GM21717 (cell line): ENCODE measurements at regions not wholly inside any gene's neighbourhood (a gene's known extent, or its start where the extent isn't known, plus 50 kb on each side); places are given as distances from the start of the nearest gene placed in this dataset.

Experiments used
- ATAC-seq: cut with Tn5 transposase; IDR thresholded peaks from one replicate; pipeline ENCODE4 v1.9.1; 2021; ENCODE audit warnings: mild to moderate bottlenecking, moderate library complexity; ENCODE audit not compliant: unreplicated experiment

DNA sequence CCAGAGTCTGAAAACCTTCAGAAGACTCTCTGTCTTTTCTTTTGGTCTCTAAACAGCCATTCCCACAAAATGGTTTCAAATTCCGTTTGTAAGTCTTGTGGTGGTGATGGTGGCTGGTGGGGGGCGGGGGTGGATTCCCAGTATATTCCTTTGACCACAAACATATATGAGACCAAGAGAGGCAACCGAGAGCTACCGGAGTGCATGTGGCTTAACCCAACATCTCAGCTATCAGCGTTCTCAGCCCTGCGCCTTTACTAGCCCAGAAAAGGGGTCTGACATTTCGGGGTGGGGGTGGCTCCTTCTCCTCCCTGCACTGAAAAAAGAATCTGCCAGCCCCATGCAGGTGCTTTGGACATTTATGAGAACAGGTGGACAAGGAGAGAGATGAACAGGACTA is 621.1 kb downstream of the ACTR3B start:
- no peak for ATAC-seq

DNA sequence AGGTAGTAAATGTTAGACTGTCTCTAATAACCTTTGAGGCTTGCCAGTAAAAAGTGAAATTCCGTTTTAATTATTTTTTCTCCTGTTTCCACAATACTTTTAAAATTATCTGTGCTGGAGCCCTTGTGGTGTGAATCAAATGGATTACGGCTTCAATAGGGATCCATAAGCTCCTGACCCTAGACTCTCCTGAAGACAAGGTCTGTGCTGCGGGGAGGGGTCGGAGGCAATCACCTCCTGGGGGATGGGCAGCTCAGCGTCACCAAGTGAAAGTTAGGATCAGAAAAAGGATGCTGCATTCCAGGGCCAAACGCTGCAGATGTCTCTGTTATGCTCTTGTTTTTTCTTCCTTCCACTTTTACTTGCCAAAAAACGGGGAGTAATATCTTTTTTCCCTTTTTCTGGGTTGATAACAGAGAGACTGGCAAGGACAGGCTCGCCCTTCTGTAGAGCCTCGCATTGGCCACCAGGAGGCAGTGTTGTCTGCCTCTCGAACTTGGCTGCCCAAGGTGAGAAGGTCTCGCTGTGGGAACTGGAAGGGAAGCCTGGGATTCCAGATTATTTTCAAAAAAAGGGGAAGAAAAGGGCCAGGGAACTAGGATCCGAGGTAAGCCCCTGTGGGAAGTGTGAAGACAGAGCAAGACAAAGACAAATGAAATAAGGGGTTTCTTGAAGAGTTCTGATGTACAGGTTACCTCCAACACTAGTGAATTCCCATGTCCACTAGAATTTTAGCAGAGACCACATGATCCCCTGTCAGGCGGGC is 621.9 kb downstream of the ACTR3B start:
- ATAC-seq, result peak; percentile 82

GRCh38 chr7:153382641-153383101 is 623.1 kb downstream of the ACTR3B start:
- ATAC-seq, result no peak

GRCh38 chr7:153383781-153384180 is 624.2 kb downstream of the ACTR3B start:
- no peak for ATAC-seq

DNA sequence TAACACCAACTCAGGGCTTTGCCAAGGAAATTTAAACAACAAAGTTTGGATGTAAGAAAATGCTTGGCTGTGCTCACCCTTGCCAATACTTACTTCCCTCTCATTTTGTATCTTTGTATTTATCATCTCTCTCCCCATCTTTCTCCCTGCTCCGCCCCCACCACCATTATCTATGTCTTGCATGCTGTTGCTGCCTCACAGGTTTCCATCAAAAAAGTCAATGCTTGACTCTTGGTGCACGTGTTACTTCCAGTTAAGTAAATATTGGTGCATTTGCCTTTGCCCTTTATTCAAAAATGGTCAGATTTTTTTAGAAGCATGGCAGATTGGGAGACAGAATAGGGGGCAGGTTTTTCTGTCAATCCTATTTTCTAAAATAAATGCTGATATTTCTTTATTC is 626.0 kb downstream of the ACTR3B start:
- no peak for ATAC-seq

- ATAC-seq, result no peak
Measured at GRCh38 chr7:153386556-153386955, 627.0 kb downstream of the ACTR3B start.

- ATAC-seq, result no peak
Measured at GRCh38 chr7:153388611-153389010, 629.1 kb downstream of the ACTR3B start.

DNA sequence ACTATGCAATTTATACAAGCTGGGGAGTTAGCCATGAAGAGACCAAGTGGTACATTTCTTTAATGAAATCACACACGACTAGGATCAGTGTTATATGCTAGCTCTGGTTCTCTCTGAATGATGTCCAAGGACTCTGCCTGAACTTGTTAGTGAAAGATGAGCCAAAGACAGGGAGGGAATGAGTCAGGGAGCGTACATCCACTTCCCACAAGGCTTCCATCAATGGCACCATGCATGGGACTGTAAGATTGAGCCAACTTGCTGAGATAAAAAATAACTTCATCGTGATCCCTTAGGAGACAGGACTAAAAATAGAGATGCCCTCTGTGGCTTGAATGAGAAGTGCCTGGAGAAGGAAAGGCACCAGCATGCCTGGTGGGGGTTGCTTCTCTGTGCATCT is 629.7 kb downstream of the ACTR3B start:
- ATAC-seq, result no peak

- ATAC-seq, result no peak
Measured at GRCh38 chr7:153390955-153391354, 631.4 kb downstream of the ACTR3B start.

DNA sequence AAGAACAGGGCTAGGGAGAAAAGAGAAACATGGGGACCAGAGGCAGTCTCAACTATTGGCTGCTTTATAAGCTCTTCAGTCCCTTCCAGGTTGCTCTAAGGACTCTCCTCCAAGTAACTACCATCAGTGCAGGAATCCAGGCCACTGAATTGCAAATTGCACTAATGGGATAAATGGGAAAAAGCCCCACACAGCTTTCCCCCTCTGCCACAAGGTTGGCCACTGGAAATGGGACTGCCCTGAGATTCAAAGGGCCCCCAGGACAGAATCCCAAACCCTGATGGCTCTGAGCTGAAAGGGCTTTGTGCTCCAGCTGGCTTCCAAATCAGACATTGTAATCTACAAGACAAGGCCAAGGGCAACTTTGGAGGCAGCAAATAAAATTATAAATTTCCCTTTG is 633.2 kb downstream of the ACTR3B start:
- ATAC-seq, result no peak

DNA sequence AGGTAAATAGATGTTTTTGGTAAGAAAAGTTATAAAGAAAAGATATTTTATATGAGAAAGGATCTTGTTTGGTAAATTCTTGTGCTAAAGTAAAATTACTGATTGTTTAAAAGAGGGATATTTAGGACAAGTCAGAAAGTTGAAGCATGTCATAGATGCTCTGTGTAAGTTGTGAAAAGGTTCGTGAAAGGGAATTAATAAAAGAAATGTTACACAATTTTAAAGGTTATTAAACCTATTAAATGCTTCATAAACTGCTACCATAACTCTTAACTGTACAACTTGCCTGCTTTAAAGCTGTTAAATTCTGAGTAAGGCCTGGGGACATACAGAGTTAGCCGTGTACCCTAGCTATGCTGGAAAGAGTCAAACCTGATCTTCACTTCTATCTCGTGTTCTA is 634.1 kb downstream of the ACTR3B start:
- ATAC-seq, result no peak

GRCh38 chr7:153396475-153396874 is 636.9 kb downstream of the ACTR3B start:
- no peak for ATAC-seq

GRCh38 chr7:153397459-153397858 is 637.9 kb downstream of the ACTR3B start:
- no peak for ATAC-seq

- ATAC-seq, result no peak
Measured at GRCh38 chr7:153397906-153398305, 638.4 kb downstream of the ACTR3B start.

- ATAC-seq, result no peak
Measured at GRCh38 chr7:153398370-153398769, 638.8 kb downstream of the ACTR3B start.

GRCh38 chr7:153398789-153399553 is 639.4 kb downstream of the ACTR3B start:
- ATAC-seq, result no peak

- no peak for ATAC-seq
Measured at GRCh38 chr7:153399554-153399940, 640.0 kb downstream of the ACTR3B start.

GRCh38 chr7:153400735-153401593 is 641.4 kb downstream of the ACTR3B start:
- no peak for ATAC-seq

DNA sequence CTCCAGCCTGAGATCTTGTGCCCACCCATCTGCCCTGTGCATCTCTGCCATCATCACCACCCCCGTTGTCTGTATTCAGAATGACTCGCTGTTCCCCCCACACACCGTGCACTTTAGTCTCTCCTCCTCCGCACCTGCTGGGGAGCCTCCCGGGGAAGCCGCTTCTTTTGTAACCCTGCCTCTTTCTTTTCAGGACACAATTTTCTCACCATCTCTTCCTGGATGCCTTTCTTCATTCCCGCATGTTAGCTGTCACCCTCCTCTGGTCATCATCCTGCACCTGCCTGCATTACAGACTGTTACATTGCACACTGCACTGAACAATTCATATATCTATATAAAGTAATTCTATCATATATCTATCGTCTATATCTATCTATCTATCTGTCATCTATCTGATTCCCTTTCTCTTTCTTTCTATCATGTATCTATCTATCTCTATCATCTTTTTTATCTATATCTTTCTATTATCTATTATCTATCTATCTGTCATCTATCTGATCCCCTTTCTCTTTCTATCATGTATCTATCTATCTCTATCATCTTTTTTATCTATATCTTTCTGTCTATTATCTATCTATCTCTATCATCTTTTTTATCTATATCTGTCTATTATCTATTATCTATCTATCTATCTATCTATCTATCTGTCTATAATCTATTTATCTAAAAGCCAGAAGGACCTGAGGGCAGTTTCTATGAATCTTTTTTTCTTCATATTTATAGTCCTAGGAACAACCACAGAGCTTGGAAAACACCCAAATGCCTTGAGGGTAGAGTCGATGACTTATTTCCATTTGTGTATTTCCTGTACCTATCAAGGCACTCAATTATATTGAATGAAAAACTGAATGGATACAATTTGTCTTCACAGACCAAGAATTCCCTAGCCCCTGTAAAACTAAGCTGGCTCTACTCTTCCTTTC is 642.5 kb downstream of the ACTR3B start:
- no peak for ATAC-seq
